GM12878 (cell line): ENCODE measurements at regions not wholly inside any gene's neighbourhood (a gene's known extent, or its start where the extent isn't known, plus 50 kb on each side); places are given as distances from the start of the nearest gene placed in this dataset.

ENCODE experiments used
- ATAC-seq: fragments of 200-7000 bp; cut with Tn5 transposase; 3 replicates; pipeline ENCODE4 v1.9.1; 2020; ENCODE audit warnings: mild to moderate bottlenecking, moderate library complexity
- BruUV-seq: library from RNA; stranded (reverse); fragments of 400-500 nt; replicated peaks from 2 replicates; lab custom pipeline; 2021; lab: Mats Ljungman, UMichigan
- CTCF ChIA-PET: fragments of 300-600 bp; sonication (Branson Sonifier 250); formaldehyde crosslinking; extraction: SDS; loops from one replicate; lab custom pipeline; 2021; ENCODE audit warnings: inconsistent platforms; lab: Yijun Ruan, JAX
- POLR2A ChIA-PET: fragments of 350-600 bp; formaldehyde crosslinking; extraction: SDS; loops from one replicate; lab custom pipeline; 2021; ENCODE audit warnings: inconsistent platforms; lab: Charles Lee
- RAD21 ChIA-PET: fragments of 300-600 bp; sonication (Branson Sonifier 250); formaldehyde crosslinking; loops from one replicate; lab custom pipeline; 2023; ENCODE audit warnings: antibody characterized with exemption; ENCODE audit not compliant: unreplicated experiment; lab: Charles Lee
- SMC1A ChIA-PET: fragments of 300-600 bp; sonication (Branson Sonifier 250); formaldehyde crosslinking; loops from one replicate; lab custom pipeline; 2023; ENCODE audit not compliant: unreplicated experiment, uncharacterized antibody; lab: Charles Lee
- DNase-seq: peaks from one replicate; pipeline ENCODE4 v3.0.0-alpha.2; 2011; ENCODE audit warnings: low read depth, low spot score
- FAIRE-seq: peaks from 3 replicates; lab custom pipeline; 2011; peaks lifted over from hg19 to GRCh38; lab: Jason Lieb, UNC
- H2AFZ ChIP-seq: 2 replicates; pipeline ENCODE4 v1.6.0; 2011; ENCODE audit warnings: low read depth, low read length, control low read depth; ENCODE audit not compliant: control insufficient read depth
- H3K27ac ChIP-seq: 2 replicates; pipeline ENCODE4 v1.5.1; 2011; ENCODE audit warnings: control low read depth; ENCODE audit not compliant: control insufficient read depth, insufficient read depth
- H3K27me3 ChIP-seq, 2 experiments: replicated peaks in 1 of 2; 2 replicates each; pipeline versions ENCODE4 v1.6.0 to v1.6.1; 2011; ENCODE audit warnings: low read length in 1 of 2; ENCODE audit not compliant: control insufficient read depth in 2 of 2, insufficient read depth in 2 of 2
- H3K36me3 ChIP-seq, 2 experiments: 2 replicates each; pipeline ENCODE4 v1.5.1; 2011; ENCODE audit warnings: low read length in 1 of 2; ENCODE audit not compliant: control insufficient read depth in 2 of 2, insufficient read depth in 2 of 2
- H3K4me1 ChIP-seq: 2 replicates; pipeline ENCODE4 v1.6.1; 2011; ENCODE audit warnings: mild to moderate bottlenecking, low read length, moderate library complexity, mixed read lengths; ENCODE audit not compliant: control insufficient read depth, insufficient read depth
- H3K4me2 ChIP-seq: 2 replicates; pipeline ENCODE4 v1.6.0; 2011; ENCODE audit warnings: control low read depth; ENCODE audit not compliant: control insufficient read depth, insufficient read depth
- H3K4me3 ChIP-seq: fragments of 200-600 bp; sonication (generic); 2 replicates; pipeline ENCODE4 v1.5.1; 2016
- H3K79me2 ChIP-seq: 2 replicates; pipeline ENCODE4 v1.6.0; 2011; ENCODE audit warnings: low read length; ENCODE audit not compliant: control insufficient read depth, insufficient read depth
- H3K9ac ChIP-seq: 2 replicates; pipeline ENCODE4 v1.8.0; 2011; ENCODE audit warnings: low read length, control low read depth, mixed read lengths; ENCODE audit not compliant: control insufficient read depth, insufficient read depth
- H3K9me3 ChIP-seq: replicated peaks from 3 replicates; pipeline ENCODE4 v1.5.1; 2011; ENCODE audit warnings: mild to moderate bottlenecking, low read length; ENCODE audit not compliant: control insufficient read depth, insufficient read depth
- H4K20me1 ChIP-seq: 2 replicates; pipeline ENCODE4 v1.6.0; 2011; ENCODE audit not compliant: control insufficient read depth, insufficient read depth
- BCLAF1 ChIP-seq: fragments of 450-650 bp; IDR thresholded peaks from 2 replicates; pipeline ENCODE4 v1.6.1; 2017; ENCODE audit warnings: antibody characterized with exemption, mild to moderate bottlenecking, moderate library complexity
- CBFB ChIP-seq: IDR thresholded peaks from 2 replicates; pipeline ENCODE4 v1.6.1; 2016; ENCODE audit warnings: antibody characterized with exemption, low read depth
- NFYA ChIP-seq: IDR thresholded peaks from 2 replicates; pipeline ENCODE4 v1.6.1; 2011; ENCODE audit warnings: low read depth, mild to moderate bottlenecking, low read length, improper control_type of control experiment, borderline replicate concordance
- NR2C1 ChIP-seq: fragments of 450-650 bp; IDR thresholded peaks from 2 replicates; pipeline ENCODE4 v1.6.1; 2017; ENCODE audit warnings: antibody characterized with exemption, mild to moderate bottlenecking, moderate library complexity
- POLR2AphosphoS5 ChIP-seq: IDR thresholded peaks from 2 replicates; pipeline ENCODE4 v1.6.1; 2011; ENCODE audit warnings: mild to moderate bottlenecking, low read length, inconsistent platforms
- SIN3A ChIP-seq: IDR thresholded peaks from 2 replicates; pipeline ENCODE4 v1.6.1; 2012; ENCODE audit warnings: low read depth, low read length, improper control_type of control experiment
- ZSCAN29 ChIP-seq: fragments of 450-650 bp; IDR thresholded peaks from 2 replicates; pipeline ENCODE4 v1.6.1; 2017; ENCODE audit warnings: mild to moderate bottlenecking, moderate library complexity
- WGBS: methylation state at CpG from one replicate; pipeline ENCODE4 v1.1.6; 2016; ENCODE audit warnings: low lambda C conversion rate; ENCODE audit not compliant: insufficient replicate concordance, insufficient coverage; ENCODE audit errors: missing lambda C conversion rate; 5-methylcytosine and 5-hydroxymethylcytosine counted together
- in situ Hi-C: fragments of 300-500 bp; cut with MboI; formaldehyde crosslinking; loops from 9 replicates; pipeline ENCODE4 v1.14.3; 2018; ENCODE audit warnings: mixed read lengths
- intact Hi-C: fragments of 100-400 bp; cut with micrococcal nuclease; formaldehyde crosslinking; loops from one replicate; pipeline ENCODE4 v1.14.2; 2022; ENCODE audit not compliant: unreplicated experiment

GRCh38 chr5:98499892-98500291 lies 273.6 kb upstream of the RGMB start (continued):
- no peak for TF ChIP-seq BCLAF1
- TF ChIP-seq CBFB = no peak

GRCh38 chr5:98500811-98501210 lies 272.7 kb upstream of the RGMB start:
- H3K4me3 ChIP-seq = no peak overlapping the region
- BruUV-seq = no TSS peak
- in situ Hi-C loops (no loop called here), intact Hi-C loops (no loop called here)
- H3K79me2 ChIP-seq = no peaks in the 10 kb centered on the region
- SMC1A ChIA-PET = interaction anchor here (0.7 to 3.2 kb wide), 2 partner anchors 9 to 1298 kb away, joined by 3 to 9 read pairs; no protein-coding TSS in a partner anchor
- no peaks in the 10 kb centered on the region for H3K27me3 ChIP-seq
- H3K36me3 ChIP-seq = no peaks in the 10 kb centered on the region
- no peak overlapping the region for H3K27ac ChIP-seq
- RAD21 ChIA-PET = no interaction called here
- no peak overlapping the region for H3K9ac ChIP-seq
- H2AFZ ChIP-seq = no peak overlapping the region
- ATAC-seq (no peak), FAIRE-seq (no peak), DNase-seq (no peak)
- POLR2A ChIA-PET = no interaction called here
- CTCF ChIA-PET = no interaction called here
- 65% methylated on average over 3 of the region's 3 CpGs for WGBS
- H4K20me1 ChIP-seq = no peaks in the 10 kb centered on the region
- TF ChIP-seq NFYA (no peak), SIN3A (no peak), ZSCAN29 (no peak), NR2C1 (no peak), POLR2AphosphoS5 (no peak)
- no peaks in the 10 kb centered on the region for H3K4me1 ChIP-seq
- H3K4me2 ChIP-seq = no peak overlapping the region
- no peaks in the 10 kb centered on the region for H3K9me3 ChIP-seq
